Bronchial epithelial cell (primary cell): ENCODE measurements at regions not wholly inside any gene's neighbourhood (a gene's known extent, or its start where the extent isn't known, plus 50 kb on each side); places are given as distances from the start of the nearest gene placed in this dataset.

Source experiments
- DNase-seq: peaks from one replicate; pipeline ENCODE4 v3.0.0-alpha.2; 2010; ENCODE audit warnings: low read depth
- FAIRE-seq: peaks from 2 replicates; lab custom pipeline; 2011; peaks lifted over from hg19 to GRCh38; lab: Jason Lieb, UNC
- H3K27me3 ChIP-seq: 2 replicates; pipeline ENCODE4 v1.5.1; 2011; ENCODE audit warnings: low read length; ENCODE audit not compliant: control insufficient read depth, insufficient read depth
- H3K36me3 ChIP-seq: 2 replicates; pipeline ENCODE4 v1.5.1; 2011; ENCODE audit warnings: low read length; ENCODE audit not compliant: control insufficient read depth, insufficient read depth
- H3K4me3 ChIP-seq: 2 replicates; pipeline ENCODE4 v1.5.1; 2011; ENCODE audit warnings: mild to moderate bottlenecking, low read depth, low read length, control low read depth
- TF ChIP-seq, protein P1 (sequence below): IDR thresholded peaks from 2 replicates; pipeline ENCODE4 v1.5.1; 2011; ENCODE audit warnings: mild to moderate bottlenecking, moderate library complexity, low read length, control low read depth, inconsistent platforms; ENCODE audit not compliant: insufficient read depth, severe bottlenecking

DNA sequence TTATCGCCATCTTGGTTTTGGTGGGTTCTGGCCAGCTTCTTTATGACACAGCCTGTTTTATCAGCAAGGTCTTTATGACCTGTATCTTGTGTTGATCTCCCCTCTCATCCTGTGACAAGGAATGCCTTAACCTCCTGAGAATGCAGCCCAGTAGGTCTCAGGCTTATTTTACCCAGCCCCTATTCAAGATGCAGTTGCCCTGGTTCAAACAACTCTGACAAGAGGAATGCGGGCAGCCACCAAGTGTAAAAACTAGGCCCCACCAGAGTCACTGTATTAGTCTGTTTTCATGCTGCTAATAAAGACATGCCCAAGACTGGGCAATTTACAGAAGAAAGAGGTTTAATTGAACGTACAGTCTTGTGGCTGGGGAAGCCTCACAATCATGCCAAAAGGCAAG, 671.3 kb downstream of the SORCS1 start:
- DNase-seq (no peak), FAIRE-seq (no peak)
- TF ChIP-seq, protein P1, sequence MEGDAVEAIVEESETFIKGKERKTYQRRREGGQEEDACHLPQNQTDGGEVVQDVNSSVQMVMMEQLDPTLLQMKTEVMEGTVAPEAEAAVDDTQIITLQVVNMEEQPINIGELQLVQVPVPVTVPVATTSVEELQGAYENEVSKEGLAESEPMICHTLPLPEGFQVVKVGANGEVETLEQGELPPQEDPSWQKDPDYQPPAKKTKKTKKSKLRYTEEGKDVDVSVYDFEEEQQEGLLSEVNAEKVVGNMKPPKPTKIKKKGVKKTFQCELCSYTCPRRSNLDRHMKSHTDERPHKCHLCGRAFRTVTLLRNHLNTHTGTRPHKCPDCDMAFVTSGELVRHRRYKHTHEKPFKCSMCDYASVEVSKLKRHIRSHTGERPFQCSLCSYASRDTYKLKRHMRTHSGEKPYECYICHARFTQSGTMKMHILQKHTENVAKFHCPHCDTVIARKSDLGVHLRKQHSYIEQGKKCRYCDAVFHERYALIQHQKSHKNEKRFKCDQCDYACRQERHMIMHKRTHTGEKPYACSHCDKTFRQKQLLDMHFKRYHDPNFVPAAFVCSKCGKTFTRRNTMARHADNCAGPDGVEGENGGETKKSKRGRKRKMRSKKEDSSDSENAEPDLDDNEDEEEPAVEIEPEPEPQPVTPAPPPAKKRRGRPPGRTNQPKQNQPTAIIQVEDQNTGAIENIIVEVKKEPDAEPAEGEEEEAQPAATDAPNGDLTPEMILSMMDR, result no peak
- H3K36me3 ChIP-seq, result no peaks in the 10 kb centered on the region
- H3K27me3 ChIP-seq, result no peaks in the 10 kb centered on the region
- no peak overlapping the region for H3K4me3 ChIP-seq

DNA sequence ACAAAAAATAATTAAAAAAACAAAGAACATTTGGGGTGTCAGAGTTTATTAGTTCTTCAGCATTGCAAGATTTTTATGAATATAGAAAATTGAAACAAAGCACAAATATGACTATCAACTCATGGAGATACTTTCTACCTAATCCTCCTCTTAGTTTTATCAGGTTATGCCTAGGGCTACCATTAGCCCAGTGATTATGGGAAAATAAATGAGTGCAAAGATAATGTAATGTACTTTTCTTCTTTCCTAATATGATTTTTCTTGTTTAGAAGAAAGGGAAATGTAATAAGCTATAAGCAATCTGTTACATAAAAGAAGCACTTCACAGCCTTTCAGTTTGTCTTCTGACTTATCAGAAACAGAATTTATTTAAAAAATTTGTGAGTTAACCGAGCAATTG, 676.8 kb downstream of the SORCS1 start:
- FAIRE-seq (no peak), DNase-seq (no peak)
- H3K4me3 ChIP-seq, result no peak overlapping the region
- H3K27me3 ChIP-seq, result no peaks in the 10 kb centered on the region
- TF ChIP-seq, protein P1, result no peak
- H3K36me3 ChIP-seq, result no peaks in the 10 kb centered on the region

DNA sequence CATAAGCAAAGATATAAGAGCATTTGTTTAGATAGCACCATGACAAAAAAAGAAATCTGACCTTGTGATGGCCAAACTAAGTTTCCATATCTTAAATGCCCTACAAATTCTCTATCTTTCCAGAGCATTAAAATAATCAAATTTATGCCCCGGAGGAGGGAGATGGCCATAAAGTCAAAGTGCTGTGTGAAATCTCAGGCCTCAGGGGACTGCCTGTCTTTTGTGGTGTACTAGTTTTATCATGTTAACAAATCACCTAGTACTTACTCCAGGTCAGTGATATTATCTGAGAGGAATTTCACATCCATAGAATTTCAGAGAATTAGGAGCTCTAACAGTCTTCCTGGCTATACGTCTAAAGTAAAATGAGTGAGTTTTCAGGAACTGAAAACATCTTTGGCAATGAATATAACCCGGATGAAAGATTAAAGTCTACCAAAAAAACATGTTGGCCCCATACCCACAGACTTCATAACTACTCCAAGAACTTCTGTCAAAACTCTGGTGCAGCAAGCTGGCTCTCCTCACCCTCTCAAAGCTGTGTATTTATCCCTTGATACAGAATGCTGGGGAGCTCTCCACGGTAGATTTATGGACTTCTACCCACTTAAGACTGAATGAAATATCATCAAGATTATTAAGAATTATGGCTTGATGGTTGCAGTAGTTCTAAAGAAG, 682.8 kb downstream of the SORCS1 start:
- no peaks in the 10 kb centered on the region for H3K27me3 ChIP-seq
- H3K36me3 ChIP-seq, result no peaks in the 10 kb centered on the region
- FAIRE-seq (no peak), DNase-seq (no peak)
- TF ChIP-seq, protein P1, result no peak
- H3K4me3 ChIP-seq, result no peak overlapping the region

DNA sequence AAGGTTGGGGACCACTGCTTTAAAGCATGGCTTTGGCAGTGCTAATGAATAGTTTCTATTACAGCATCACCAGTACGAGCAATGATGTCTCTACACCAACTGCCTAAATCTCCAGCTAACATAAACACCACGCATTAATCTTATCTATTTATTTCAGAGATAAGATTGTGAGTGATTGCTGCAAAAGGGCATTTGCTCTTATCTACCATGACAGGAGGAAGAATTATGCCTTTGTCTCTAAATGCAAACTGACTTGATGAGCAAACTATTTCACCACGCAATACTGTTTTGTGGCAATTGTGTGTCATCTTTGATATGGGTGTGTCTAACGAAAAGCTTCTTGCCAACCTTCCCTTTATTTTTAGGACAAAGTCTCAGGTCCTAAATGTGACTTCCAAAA, 684.9 kb downstream of the SORCS1 start:
- H3K4me3 ChIP-seq, result no peak overlapping the region
- no peak for DNase-seq
- no peak for FAIRE-seq

DNA sequence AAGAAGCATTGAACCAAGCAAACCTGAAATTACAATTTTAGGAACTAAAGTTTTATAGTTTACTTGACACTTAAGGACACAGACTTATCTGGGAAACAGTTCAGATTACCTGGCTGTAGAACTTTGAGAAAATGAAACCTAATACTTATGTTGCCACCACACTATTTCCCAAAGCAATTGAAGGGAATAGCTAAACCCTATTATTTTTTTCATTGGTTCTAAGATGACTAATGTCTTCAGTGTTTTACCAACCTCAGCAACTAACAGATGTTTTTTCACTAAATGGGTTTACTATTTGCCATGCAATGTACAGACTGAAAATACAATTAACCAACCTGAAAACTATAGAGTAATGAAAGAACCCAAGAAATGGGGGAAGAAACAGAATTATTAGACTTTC, 689.6 kb downstream of the SORCS1 start:
- FAIRE-seq, result no peak
- DNase-seq, result peak; percentile 56
- TF ChIP-seq, protein P1, result no peak
- H3K36me3 ChIP-seq, result no peaks in the 10 kb centered on the region
- H3K27me3 ChIP-seq, result no peaks in the 10 kb centered on the region
- no peak overlapping the region for H3K4me3 ChIP-seq

More for the DNA sequence above, 684.9 kb downstream of the SORCS1 start:
- Histone ChIP-seq H3K36me3 (no peaks in the 10 kb centered on the region), H3K27me3 (no peaks in the 10 kb centered on the region)
- TF ChIP-seq, protein P1, result no peak
